NCI-H526 treated with DMSO at 0.1 percent for 48 hours (cell line): ENCODE measurements at regions not wholly inside any gene's neighbourhood (a gene's known extent, or its start where the extent isn't known, plus 50 kb on each side); places are given as distances from the start of the nearest gene placed in this dataset.

ENCODE experiments used
- DNase-seq: peaks from one replicate; lab custom pipeline; 2025; lab: John Stamatoyannopoulos, UW

DNA sequence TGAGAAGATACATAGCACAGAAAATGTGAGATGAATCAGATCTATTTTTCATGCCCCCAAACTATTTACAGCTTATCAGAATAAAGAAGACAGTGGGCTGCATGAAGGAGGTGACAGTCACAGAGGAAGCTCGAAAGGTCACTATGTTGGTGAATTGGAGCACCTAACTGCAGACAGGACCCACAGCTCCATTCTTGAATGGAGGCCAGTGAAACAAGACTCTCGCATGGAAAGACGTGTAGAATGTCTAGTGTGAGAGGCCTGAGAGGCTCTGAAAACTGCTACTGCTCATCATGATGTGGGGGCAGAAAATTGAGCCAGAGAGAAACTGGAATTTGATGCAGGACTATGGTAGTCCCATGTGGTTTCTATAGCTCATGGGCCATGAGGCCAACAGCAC lies 60.3 kb upstream of the CCDC190 start:
- DNase-seq: no peak

DNA sequence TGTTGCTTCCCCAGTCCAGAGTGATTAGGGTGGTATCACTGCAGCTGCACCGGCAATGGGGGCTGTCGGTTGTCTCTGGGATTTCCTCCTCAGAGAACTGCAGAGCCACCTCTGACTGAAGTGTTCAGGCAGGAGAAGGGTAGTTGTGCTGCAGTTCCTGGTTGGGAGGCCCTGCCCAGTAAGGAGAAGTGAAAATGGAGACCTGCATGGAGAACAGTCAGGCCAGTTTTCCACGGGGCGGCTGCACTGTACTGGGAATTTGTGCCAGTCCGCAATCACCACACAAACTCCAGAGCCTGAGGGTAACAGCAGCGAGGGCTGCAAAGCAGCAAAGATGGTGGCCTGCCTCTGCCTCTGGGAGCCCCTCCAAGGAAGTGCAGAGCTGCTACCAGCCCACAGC lies 58.1 kb upstream of the CCDC190 start:
- no peak for DNase-seq

DNA sequence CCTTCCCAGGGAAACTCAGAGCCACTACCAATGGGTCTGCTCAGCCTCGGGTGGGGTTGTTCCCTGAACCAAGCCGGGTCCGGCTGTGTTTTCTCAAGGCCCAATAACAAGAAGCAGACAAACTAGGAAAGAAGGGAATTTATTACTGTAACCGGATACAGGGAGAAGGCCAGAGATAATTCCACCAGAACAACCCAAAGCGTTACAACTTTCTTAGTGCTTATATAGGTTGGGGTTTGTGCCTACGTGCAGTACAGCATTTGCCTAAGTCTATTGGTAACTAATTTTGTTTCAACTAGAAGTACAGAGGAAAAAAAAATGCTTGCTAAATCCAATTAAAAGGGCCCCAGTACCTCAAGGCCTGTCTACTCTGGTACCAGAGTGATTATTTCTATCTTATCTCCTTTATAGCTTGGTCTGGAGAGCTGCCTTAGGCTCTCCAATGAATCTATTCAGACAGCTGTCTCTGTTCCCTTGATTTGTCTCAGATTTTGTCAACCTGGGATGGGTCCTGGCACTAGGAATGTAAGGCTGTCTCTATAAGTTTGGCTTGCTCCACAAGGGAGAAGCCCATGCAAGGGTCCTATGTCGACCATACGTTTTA lies 57.3 kb upstream of the CCDC190 start:
- no peak for DNase-seq

DNA sequence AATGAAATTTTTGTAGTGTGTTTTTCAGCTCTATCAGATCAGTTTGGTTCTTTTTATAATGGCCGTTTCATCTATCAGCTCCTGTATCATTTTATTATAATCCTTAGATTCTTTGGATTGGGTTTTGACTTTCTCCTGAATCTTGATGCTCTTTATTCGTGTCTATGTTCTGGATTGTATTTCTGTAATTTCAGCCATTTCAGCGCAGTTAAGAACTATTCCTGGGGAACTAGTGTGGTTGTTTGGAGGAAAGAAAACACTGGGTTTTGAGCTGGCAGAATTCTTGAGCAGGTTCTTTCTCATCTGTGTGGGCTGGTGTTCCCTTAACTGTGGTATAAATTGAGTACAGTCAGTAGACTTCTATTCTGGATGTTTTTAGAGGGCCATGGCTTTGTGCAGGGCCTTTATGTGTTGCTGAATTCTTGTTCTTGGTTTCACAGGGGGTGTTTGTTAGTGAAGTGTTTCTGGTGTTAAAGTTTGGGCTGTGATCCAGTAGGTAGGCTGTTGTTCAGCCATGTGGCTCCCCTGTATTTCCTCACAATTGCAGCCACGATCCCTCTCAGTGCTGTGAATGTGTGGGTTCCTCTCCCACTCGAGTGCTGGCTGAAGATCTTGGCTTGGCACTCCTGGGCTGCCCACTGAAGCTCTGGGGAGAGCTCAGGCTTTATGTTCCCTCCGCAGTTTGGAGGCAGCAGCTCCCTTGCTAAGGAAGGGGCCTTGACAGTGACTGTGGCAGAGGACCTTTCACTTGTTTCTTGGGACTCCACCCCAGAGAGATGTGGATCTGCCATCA lies 56.0 kb upstream of the CCDC190 start:
- DNase-seq: no peak

DNA sequence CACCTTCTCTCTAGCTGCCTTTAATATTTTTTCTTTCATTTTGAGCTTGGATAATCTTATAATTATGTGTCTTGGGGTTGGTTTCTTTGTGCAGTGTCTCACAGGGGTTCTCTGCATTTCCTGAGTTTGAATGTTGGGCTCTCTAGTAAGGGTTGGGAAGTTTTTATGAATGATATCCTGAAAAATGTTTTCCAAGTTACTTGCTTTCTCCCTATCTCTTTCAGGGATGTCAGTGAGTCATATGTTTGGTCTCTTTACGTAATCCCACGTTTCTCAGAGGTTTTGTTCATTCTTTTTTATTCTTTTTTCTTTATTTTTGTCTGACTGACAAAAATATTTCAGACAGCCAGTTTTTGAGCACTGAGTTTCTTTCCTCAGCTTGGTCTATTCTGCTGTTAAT lies 55.4 kb upstream of the CCDC190 start:
- DNase-seq: no peak

DNA sequence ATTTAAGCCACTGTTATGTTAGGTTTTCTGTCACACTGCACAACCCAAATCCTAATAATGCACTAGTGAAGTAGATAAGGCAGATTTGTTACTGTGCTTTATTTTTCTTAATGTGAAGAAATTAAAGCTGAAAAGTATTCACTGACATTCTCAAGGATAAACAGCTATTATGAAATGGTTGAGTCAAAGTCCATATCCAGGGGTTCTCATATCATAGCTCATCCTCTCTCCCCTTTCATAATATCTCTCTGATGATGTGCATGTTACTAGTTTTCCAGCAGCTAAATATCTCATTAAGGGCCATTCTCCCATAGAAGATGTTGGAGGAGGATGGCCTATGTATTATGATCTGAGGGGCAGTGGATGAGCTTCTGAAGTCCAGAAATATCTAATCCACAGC lies 53.6 kb upstream of the CCDC190 start:
- no peak for DNase-seq

DNA sequence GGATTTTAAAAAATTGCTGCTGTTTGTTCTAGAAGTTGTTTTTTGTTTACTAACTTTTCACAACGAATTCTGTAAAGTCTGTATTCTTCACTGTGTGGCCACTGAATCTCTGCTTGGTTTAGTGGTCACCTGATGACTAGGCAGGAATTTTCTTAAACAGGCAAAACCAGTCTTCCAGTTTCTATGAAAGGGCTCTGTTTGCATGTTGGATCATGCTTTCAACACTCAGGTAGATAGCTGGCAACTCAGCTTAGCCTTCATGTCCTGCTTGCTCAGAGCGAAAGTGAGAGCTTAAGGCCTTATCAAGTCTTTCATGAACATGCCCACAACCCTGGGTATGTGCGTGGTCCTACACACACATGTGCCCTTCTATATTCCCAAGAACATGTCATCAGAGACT lies 52.4 kb upstream of the CCDC190 start:
- no peak for DNase-seq

DNA sequence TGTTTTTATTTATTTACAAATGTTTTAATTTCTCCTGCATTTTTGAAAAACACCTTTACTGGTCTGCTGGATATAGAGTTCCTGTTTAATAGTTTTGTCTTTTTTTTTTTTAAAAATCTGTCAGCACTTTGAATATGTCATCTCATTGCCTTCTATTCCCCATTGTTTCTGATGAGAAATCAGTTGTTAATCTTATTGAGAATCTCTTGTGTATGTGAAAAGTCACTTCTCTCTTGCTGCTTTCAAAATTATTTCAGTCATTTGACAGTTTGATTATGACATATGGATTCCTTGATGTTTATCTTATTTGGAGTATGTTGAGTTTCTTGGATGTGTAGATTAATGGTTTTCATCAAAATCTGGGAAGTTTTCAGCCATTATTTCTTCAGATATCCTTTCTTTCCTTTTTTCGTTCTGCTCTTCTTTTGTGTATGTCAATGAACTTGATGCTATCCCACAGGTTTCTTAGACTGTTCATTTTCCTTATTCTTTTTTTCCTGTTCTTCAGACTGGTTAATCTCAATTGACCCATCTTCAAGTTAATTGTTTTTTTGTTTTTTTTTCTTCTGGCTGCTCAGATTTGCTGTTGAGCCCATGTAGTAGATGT lies 51.2 kb upstream of the CCDC190 start:
- no peak for DNase-seq
